ENCODE measurements at regions not wholly inside any gene's neighbourhood (a gene's known extent, or its start where the extent isn't known, plus 50 kb on each side); places are given as distances from the start of the nearest gene placed in this dataset.

DNA sequence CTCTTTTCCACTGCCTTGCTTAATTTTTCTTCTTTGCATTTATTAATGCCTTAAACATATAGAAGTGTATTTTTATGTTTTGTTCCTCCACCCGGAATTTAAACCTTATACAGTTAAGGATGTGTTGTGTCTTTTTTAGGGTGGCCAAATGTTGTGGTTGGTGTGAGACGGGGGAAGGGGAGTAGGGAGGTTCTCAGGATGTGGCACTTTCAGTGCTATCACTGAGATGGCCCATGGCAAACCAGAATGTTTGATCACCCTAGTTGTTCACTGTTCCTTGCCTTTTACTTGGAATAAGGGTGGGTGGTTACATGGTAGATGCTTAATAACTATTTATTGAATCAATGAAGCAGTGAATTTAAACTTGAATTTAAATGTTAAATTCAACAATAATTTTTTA lies 216.0 kb upstream of the SLITRK1 start:
- TF ChIP-seq, protein P1, sequence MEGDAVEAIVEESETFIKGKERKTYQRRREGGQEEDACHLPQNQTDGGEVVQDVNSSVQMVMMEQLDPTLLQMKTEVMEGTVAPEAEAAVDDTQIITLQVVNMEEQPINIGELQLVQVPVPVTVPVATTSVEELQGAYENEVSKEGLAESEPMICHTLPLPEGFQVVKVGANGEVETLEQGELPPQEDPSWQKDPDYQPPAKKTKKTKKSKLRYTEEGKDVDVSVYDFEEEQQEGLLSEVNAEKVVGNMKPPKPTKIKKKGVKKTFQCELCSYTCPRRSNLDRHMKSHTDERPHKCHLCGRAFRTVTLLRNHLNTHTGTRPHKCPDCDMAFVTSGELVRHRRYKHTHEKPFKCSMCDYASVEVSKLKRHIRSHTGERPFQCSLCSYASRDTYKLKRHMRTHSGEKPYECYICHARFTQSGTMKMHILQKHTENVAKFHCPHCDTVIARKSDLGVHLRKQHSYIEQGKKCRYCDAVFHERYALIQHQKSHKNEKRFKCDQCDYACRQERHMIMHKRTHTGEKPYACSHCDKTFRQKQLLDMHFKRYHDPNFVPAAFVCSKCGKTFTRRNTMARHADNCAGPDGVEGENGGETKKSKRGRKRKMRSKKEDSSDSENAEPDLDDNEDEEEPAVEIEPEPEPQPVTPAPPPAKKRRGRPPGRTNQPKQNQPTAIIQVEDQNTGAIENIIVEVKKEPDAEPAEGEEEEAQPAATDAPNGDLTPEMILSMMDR (IDR thresholded peaks at IDR 0.05; ENCODE audit: low read length) = no peak
- no peak for TF ChIP-seq EZH2 (IDR thresholded peaks at IDR 0.05; ENCODE audit: borderline replicate concordance, low read length)
